ENCODE measurements at regions not wholly inside any gene's neighbourhood (a gene's known extent, or its start where the extent isn't known, plus 50 kb on each side); places are given as distances from the start of the nearest gene placed in this dataset.

- no peaks in the 10 kb centered on the region for H3K9me3 ChIP-seq (ENCODE audit: control insufficient read depth in 2 of 2, low read length in 2 of 2)
- H3K4me1 ChIP-seq (ENCODE audit: control insufficient read depth in 2 of 2, insufficient read depth in 2 of 2, low read length in 2 of 2) = no peaks in the 10 kb centered on the region
- no peaks in the 10 kb centered on the region for H3K36me3 ChIP-seq (ENCODE audit: control insufficient read depth in 2 of 2, insufficient read depth in 2 of 2, low read length in 2 of 2)
- H3K27me3 ChIP-seq (ENCODE audit: control insufficient read depth in 2 of 2, insufficient read depth in 2 of 2, low read length in 2 of 2) = peaks cover 0 to 2% of the 10 kb centered on the region in 2 donors
- no peak overlapping the region for H3K9ac ChIP-seq (ENCODE audit: low read depth in 1 of 2, low read length in 2 of 2)
- H3K27ac ChIP-seq (ENCODE audit: low read depth in 2 of 2, low read length in 2 of 2) = no peak overlapping the region
- H3K4me3 ChIP-seq (ENCODE audit: low read length in 2 of 2) = no peak overlapping the region
Observed at GRCh38 chr10:47060993-47061500, 149.8 kb downstream of the PTPN20 start.

- Histone ChIP-seq H3K36me3 (ENCODE audit: control insufficient read depth in 2 of 2, insufficient read depth in 2 of 2, low read length in 2 of 2) (no peaks in the 10 kb centered on the region), H3K27ac (ENCODE audit: low read depth in 2 of 2, low read length in 2 of 2) (no peak overlapping the region), H3K9ac (ENCODE audit: low read depth in 1 of 2, low read length in 2 of 2) (no peak overlapping the region), H3K4me3 (ENCODE audit: low read length in 2 of 2) (no peak overlapping the region), H3K9me3 (ENCODE audit: control insufficient read depth in 2 of 2, low read length in 2 of 2) (no peaks in the 10 kb centered on the region), H3K4me1 (ENCODE audit: control insufficient read depth in 2 of 2, insufficient read depth in 2 of 2, low read length in 2 of 2) (no peaks in the 10 kb centered on the region), H3K27me3 (ENCODE audit: control insufficient read depth in 2 of 2, insufficient read depth in 2 of 2, low read length in 2 of 2) (peaks cover 0 to 2% of the 10 kb centered on the region in 2 donors)
Observed at GRCh38 chr10:47061776-47062175, 150.5 kb downstream of the PTPN20 start.

GRCh38 chr10:47062441-47063200 is 151.4 kb downstream of the PTPN20 start:
- peaks cover 0 to 2% of the 10 kb centered on the region in 2 donors for H3K27me3 ChIP-seq (ENCODE audit: control insufficient read depth in 2 of 2, insufficient read depth in 2 of 2, low read length in 2 of 2)
- H3K4me3 ChIP-seq (ENCODE audit: low read length in 2 of 2) = no peak overlapping the region
- H3K36me3 ChIP-seq (ENCODE audit: control insufficient read depth in 2 of 2, insufficient read depth in 2 of 2, low read length in 2 of 2) = no peaks in the 10 kb centered on the region
- H3K4me1 ChIP-seq (ENCODE audit: control insufficient read depth in 2 of 2, insufficient read depth in 2 of 2, low read length in 2 of 2) = no peaks in the 10 kb centered on the region
- H3K27ac ChIP-seq (ENCODE audit: low read depth in 2 of 2, low read length in 2 of 2) = no peak overlapping the region
- H3K9me3 ChIP-seq (ENCODE audit: control insufficient read depth in 2 of 2, low read length in 2 of 2) = no peaks in the 10 kb centered on the region
- no peak overlapping the region for H3K9ac ChIP-seq (ENCODE audit: low read depth in 1 of 2, low read length in 2 of 2)

- H3K9ac ChIP-seq (ENCODE audit: low read depth in 1 of 2, low read length in 2 of 2) = no peak overlapping the region
Observed at GRCh38 chr10:47063858-47064257, 152.6 kb downstream of the PTPN20 start.

GRCh38 chr10:47065903-47066302 is 154.7 kb downstream of the PTPN20 start:
- H3K9ac ChIP-seq (ENCODE audit: low read depth in 1 of 2, low read length in 2 of 2) = no peak overlapping the region
- H3K27ac ChIP-seq (ENCODE audit: low read depth in 2 of 2, low read length in 2 of 2) = no peak overlapping the region
- H3K4me3 ChIP-seq (ENCODE audit: low read length in 2 of 2) = no peak overlapping the region
- H3K4me1 ChIP-seq (ENCODE audit: control insufficient read depth in 2 of 2, insufficient read depth in 2 of 2, low read length in 2 of 2) = no peaks in the 10 kb centered on the region
- H3K36me3 ChIP-seq (ENCODE audit: control insufficient read depth in 2 of 2, insufficient read depth in 2 of 2, low read length in 2 of 2) = no peaks in the 10 kb centered on the region
- no peaks in the 10 kb centered on the region for H3K27me3 ChIP-seq (ENCODE audit: control insufficient read depth in 2 of 2, insufficient read depth in 2 of 2, low read length in 2 of 2)
- H3K9me3 ChIP-seq (ENCODE audit: control insufficient read depth in 2 of 2, low read length in 2 of 2) = no peaks in the 10 kb centered on the region

More at GRCh38 chr10:47063858-47064257, 152.6 kb downstream of the PTPN20 start:
- H3K27me3 ChIP-seq (ENCODE audit: control insufficient read depth in 2 of 2, insufficient read depth in 2 of 2, low read length in 2 of 2) = peaks cover 0 to 2% of the 10 kb centered on the region in 2 donors
- H3K27ac ChIP-seq (ENCODE audit: low read depth in 2 of 2, low read length in 2 of 2) = no peak overlapping the region
- H3K9me3 ChIP-seq (ENCODE audit: control insufficient read depth in 2 of 2, low read length in 2 of 2) = no peaks in the 10 kb centered on the region
- H3K36me3 ChIP-seq (ENCODE audit: control insufficient read depth in 2 of 2, insufficient read depth in 2 of 2, low read length in 2 of 2) = no peaks in the 10 kb centered on the region
- no peak overlapping the region for H3K4me3 ChIP-seq (ENCODE audit: low read length in 2 of 2)
- H3K4me1 ChIP-seq (ENCODE audit: control insufficient read depth in 2 of 2, insufficient read depth in 2 of 2, low read length in 2 of 2) = no peaks in the 10 kb centered on the region

GRCh38 chr10:47067949-47068940 is 157.0 kb downstream of the PTPN20 start:
- no peaks in the 10 kb centered on the region for H3K9me3 ChIP-seq (ENCODE audit: control insufficient read depth in 2 of 2, low read length in 2 of 2)
- no peaks in the 10 kb centered on the region for H3K36me3 ChIP-seq (ENCODE audit: control insufficient read depth in 2 of 2, insufficient read depth in 2 of 2, low read length in 2 of 2)
- no peaks in the 10 kb centered on the region for H3K27me3 ChIP-seq (ENCODE audit: control insufficient read depth in 2 of 2, insufficient read depth in 2 of 2, low read length in 2 of 2)
- H3K4me3 ChIP-seq (ENCODE audit: low read length in 2 of 2) = no peak overlapping the region
- H3K9ac ChIP-seq (ENCODE audit: low read depth in 1 of 2, low read length in 2 of 2) = no peak overlapping the region
- H3K27ac ChIP-seq (ENCODE audit: low read depth in 2 of 2, low read length in 2 of 2) = no peak overlapping the region
- no peaks in the 10 kb centered on the region for H3K4me1 ChIP-seq (ENCODE audit: control insufficient read depth in 2 of 2, insufficient read depth in 2 of 2, low read length in 2 of 2)

GRCh38 chr10:47070541-47070940 is 159.3 kb downstream of the PTPN20 start:
- H3K4me1 ChIP-seq (ENCODE audit: control insufficient read depth in 2 of 2, insufficient read depth in 2 of 2, low read length in 2 of 2) = no peaks in the 10 kb centered on the region
- H3K9me3 ChIP-seq (ENCODE audit: control insufficient read depth in 2 of 2, low read length in 2 of 2) = no peaks in the 10 kb centered on the region
- H3K9ac ChIP-seq (ENCODE audit: low read depth in 1 of 2, low read length in 2 of 2) = no peak overlapping the region
- H3K27ac ChIP-seq (ENCODE audit: low read depth in 2 of 2, low read length in 2 of 2) = no peak overlapping the region
- no peak overlapping the region for H3K4me3 ChIP-seq (ENCODE audit: low read length in 2 of 2)
- no peaks in the 10 kb centered on the region for H3K36me3 ChIP-seq (ENCODE audit: control insufficient read depth in 2 of 2, insufficient read depth in 2 of 2, low read length in 2 of 2)
- no peaks in the 10 kb centered on the region for H3K27me3 ChIP-seq (ENCODE audit: control insufficient read depth in 2 of 2, insufficient read depth in 2 of 2, low read length in 2 of 2)

GRCh38 chr10:47071891-47072290 is 160.7 kb downstream of the PTPN20 start:
- H3K9ac ChIP-seq (ENCODE audit: low read depth in 1 of 2, low read length in 2 of 2) = no peak overlapping the region
- no peaks in the 10 kb centered on the region for H3K9me3 ChIP-seq (ENCODE audit: control insufficient read depth in 2 of 2, low read length in 2 of 2)
- no peak overlapping the region for H3K4me3 ChIP-seq (ENCODE audit: low read length in 2 of 2)

GRCh38 chr10:47073967-47074366 is 162.7 kb downstream of the PTPN20 start:
- H3K36me3 ChIP-seq (ENCODE audit: control insufficient read depth in 2 of 2, insufficient read depth in 2 of 2, low read length in 2 of 2) = no peaks in the 10 kb centered on the region
- no peak overlapping the region for H3K9ac ChIP-seq (ENCODE audit: low read depth in 1 of 2, low read length in 2 of 2)
- no peak overlapping the region for H3K4me3 ChIP-seq (ENCODE audit: low read length in 2 of 2)
- no peak overlapping the region for H3K27ac ChIP-seq (ENCODE audit: low read depth in 2 of 2, low read length in 2 of 2)
- no peaks in the 10 kb centered on the region for H3K9me3 ChIP-seq (ENCODE audit: control insufficient read depth in 2 of 2, low read length in 2 of 2)
- no peaks in the 10 kb centered on the region for H3K4me1 ChIP-seq (ENCODE audit: control insufficient read depth in 2 of 2, insufficient read depth in 2 of 2, low read length in 2 of 2)
- peaks cover 0 to 3% of the 10 kb centered on the region in 2 donors for H3K27me3 ChIP-seq (ENCODE audit: control insufficient read depth in 2 of 2, insufficient read depth in 2 of 2, low read length in 2 of 2)

More at GRCh38 chr10:47071891-47072290, 160.7 kb downstream of the PTPN20 start:
- no peaks in the 10 kb centered on the region for H3K36me3 ChIP-seq (ENCODE audit: control insufficient read depth in 2 of 2, insufficient read depth in 2 of 2, low read length in 2 of 2)
- H3K4me1 ChIP-seq (ENCODE audit: control insufficient read depth in 2 of 2, insufficient read depth in 2 of 2, low read length in 2 of 2) = no peaks in the 10 kb centered on the region
- no peak overlapping the region for H3K27ac ChIP-seq (ENCODE audit: low read depth in 2 of 2, low read length in 2 of 2)
- no peaks in the 10 kb centered on the region for H3K27me3 ChIP-seq (ENCODE audit: control insufficient read depth in 2 of 2, insufficient read depth in 2 of 2, low read length in 2 of 2)

GRCh38 chr10:47076949-47077361 is 165.7 kb downstream of the PTPN20 start:
- no peak overlapping the region for H3K4me3 ChIP-seq (ENCODE audit: low read length in 2 of 2)
- H3K4me1 ChIP-seq (ENCODE audit: control insufficient read depth in 2 of 2, insufficient read depth in 2 of 2, low read length in 2 of 2) = no peaks in the 10 kb centered on the region
- H3K9me3 ChIP-seq (ENCODE audit: control insufficient read depth in 2 of 2, low read length in 2 of 2) = no peaks in the 10 kb centered on the region
- no peak overlapping the region for H3K27ac ChIP-seq (ENCODE audit: low read depth in 2 of 2, low read length in 2 of 2)
- H3K27me3 ChIP-seq (ENCODE audit: control insufficient read depth in 2 of 2, insufficient read depth in 2 of 2, low read length in 2 of 2) = peaks cover 0 to 3% of the 10 kb centered on the region in 2 donors
- H3K36me3 ChIP-seq (ENCODE audit: control insufficient read depth in 2 of 2, insufficient read depth in 2 of 2, low read length in 2 of 2) = no peaks in the 10 kb centered on the region
- H3K9ac ChIP-seq (ENCODE audit: low read depth in 1 of 2, low read length in 2 of 2) = no peak overlapping the region
